GM12874 (cell line): ENCODE measurements at regions not wholly inside any gene's neighbourhood (a gene's known extent, or its start where the extent isn't known, plus 50 kb on each side); places are given as distances from the start of the nearest gene placed in this dataset.

Experiments
- CTCF ChIP-seq: IDR thresholded peaks from 2 replicates; pipeline ENCODE4 v1.5.1; 2011; ENCODE audit warnings: low read depth, mild to moderate bottlenecking, control low read depth, low read length, moderate library complexity; ENCODE audit not compliant: insufficient read depth

- no peak for TF ChIP-seq CTCF
These were observed 69.6 kb upstream of the COL8A1 start for GRCh38 chr3:99568663-99569335.

GRCh38 chr3:99565331-99565730 is 73.1 kb upstream of the COL8A1 start:
- no peak for TF ChIP-seq CTCF

- TF ChIP-seq CTCF, result no peak
These were observed 75.3 kb upstream of the COL8A1 start for GRCh38 chr3:99562990-99563607.

GRCh38 chr3:99562138-99562537 is 76.3 kb upstream of the COL8A1 start:
- no peak for TF ChIP-seq CTCF

GRCh38 chr3:99561056-99561455 is 77.3 kb upstream of the COL8A1 start:
- TF ChIP-seq CTCF, result no peak

- TF ChIP-seq CTCF, result no peak
These were observed 79.2 kb upstream of the COL8A1 start for GRCh38 chr3:99559196-99559595.

- no peak for TF ChIP-seq CTCF
These were observed 86.9 kb upstream of the COL8A1 start for GRCh38 chr3:99551520-99551919.
